ENCODE measurements at regions not wholly inside any gene's neighbourhood (a gene's known extent, or its start where the extent isn't known, plus 50 kb on each side); places are given as distances from the start of the nearest gene placed in this dataset.
"Not testable (repeated sequence)": the region's sequence is repeated elsewhere in the genome, so short reads cannot be mapped to it uniquely, and the experiment has no call there.

GRCh38 chr13:80903911-80904310 lies 563.0 kb upstream of the SPRY2 start:
- DNase-seq (ENCODE audit: low read depth in 2 of 2) = no peak

DNA sequence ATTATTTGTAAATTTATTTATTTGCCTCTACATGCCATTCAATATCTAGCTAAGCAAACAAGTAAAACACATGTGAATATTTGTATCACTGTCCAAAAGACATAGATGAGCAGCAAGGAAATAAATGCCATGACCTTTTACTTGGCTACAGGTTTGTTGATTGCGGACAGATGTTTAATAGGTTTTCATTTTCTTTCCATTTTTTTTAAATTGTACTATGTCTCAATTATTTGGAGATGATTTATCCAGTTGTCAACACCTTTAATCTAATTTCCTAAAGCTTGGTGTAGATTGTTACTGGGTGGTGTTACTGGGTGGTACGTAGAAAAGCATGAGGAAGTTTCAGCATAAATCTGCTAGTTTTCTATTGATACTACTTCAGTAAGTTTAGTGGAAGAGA lies 560.6 kb upstream of the SPRY2 start:
- no peak for DNase-seq (ENCODE audit: low read depth in 2 of 2)

DNA sequence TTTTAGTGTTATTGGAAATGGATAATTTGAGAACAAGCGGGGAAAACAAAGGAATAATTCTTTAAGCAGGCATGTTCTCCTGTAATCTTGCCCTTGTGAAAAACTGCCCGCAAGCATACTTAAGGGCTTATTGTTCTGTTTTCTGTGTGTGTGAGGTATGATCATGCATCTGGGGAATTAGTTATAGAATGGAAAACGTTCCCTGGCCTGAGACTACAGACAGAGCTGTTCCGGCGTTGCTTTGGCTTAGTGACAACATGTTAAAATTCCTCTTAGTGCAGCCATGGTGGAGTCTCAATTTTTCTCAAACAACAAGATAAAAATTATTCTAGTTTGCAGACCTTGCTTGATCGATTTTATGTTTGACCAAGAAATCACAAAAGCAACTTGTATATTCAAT lies 560.2 kb upstream of the SPRY2 start:
- no peak for DNase-seq (ENCODE audit: low read depth in 2 of 2)

DNA sequence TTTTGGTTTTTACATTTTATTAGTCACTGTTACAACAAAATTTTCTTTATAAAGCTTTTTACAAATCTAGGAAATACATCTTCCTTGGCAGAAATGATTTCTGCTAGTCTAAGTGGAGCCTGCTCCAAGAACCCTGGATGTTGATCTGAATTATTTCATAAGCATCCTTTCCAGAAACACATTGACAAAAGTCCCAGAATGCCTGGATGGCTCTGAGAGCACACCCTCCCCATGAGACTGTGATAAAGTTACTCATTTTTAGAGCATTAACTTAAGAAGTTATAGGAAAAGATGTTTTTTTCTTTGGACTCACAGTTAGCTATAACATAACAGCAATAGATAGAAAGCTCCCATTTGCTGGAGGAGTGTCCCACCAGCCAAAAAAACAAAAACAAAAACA lies 559.6 kb upstream of the SPRY2 start:
- no peak for DNase-seq (ENCODE audit: low read depth in 2 of 2)

GRCh38 chr13:80897641-80898040 lies 556.7 kb upstream of the SPRY2 start:
- not testable (repeated sequence) for DNase-seq (ENCODE audit: low read depth in 2 of 2)

GRCh38 chr13:80894917-80895316 lies 554.0 kb upstream of the SPRY2 start:
- no peak for DNase-seq (ENCODE audit: low read depth in 2 of 2)

DNA sequence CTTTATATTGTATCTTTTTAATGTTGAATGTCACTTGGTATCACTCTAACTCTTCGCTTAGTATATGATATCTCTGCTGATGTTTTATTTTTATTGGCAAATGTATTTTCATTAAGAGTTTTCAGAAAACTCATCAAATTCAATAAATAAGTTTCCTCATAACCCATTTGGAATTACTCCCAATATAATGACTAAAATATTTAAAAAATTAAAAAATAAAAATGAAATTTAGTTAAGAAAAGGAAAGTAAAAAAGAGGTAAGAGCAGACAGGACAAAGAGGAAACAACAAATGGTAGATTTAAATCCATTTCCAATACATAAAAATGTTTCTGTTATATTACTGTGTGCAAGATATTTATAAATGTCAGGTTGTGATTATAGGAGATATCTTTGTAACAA lies 548.9 kb upstream of the SPRY2 start:
- no peak for DNase-seq (ENCODE audit: low read depth in 2 of 2)

GRCh38 chr13:80888390-80888789 lies 547.5 kb upstream of the SPRY2 start:
- no peak for DNase-seq (ENCODE audit: low read depth in 2 of 2)

DNA sequence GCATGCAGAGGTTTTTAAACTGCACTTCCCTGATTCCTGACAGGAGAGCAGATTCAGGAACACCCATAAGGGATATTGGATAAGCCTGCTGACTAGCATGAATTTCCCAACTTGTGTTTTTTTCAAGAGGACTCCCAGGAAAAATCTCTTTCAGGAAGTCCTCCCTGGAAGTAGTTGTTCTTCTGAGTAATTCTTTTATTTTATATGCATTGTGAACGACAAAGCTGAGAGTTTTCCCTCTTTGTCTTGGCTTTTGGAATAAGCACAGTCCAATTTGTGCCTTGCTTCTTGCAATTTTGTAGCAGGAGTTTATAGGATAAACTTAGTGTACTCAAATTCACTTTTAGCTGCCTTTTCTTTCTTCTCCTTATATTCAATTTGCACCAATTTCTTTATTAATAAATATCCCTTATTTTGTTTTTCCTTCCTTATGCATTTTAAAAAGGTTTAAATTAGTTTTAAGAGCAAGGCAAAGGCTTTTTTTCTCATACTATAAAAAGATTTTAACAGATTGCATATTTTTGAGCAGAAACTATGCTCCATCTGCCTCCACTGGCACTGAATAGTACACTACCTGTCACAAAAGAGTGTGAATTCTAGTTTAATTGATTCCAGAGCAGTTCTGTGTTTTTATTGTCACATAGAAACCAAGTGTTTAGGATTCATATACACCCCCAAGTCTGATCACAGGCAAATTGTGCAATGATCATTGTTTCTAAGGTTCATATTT lies 543.3 kb upstream of the SPRY2 start:
- no peak for DNase-seq (ENCODE audit: low read depth in 2 of 2)

- no peak for DNase-seq (ENCODE audit: low read depth in 2 of 2)
Observed at GRCh38 chr13:80883545-80883944, 542.6 kb upstream of the SPRY2 start.

DNA sequence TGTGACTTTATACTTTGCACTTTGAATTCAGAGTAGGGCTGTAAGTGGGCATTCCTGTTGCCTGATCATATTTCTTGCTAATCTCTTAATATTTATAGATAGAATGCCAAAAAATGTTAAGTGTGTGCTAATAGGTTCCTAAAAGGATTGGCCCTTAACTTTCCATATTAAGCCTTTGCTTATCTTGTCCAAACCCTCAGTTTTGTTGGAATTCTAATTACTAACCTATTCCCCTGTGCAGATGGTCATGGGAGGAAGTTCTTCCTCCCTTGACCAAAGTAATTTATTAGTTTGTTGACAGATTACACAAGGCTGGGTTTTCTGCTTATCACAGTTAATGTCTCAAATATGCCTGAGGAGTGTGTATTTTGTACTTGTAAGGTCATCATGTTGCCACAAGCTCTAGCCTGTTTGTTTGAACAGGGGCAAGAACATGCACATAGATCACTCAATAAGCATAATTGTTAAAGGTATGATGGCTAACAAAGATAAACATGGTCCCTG lies 541.1 kb upstream of the SPRY2 start:
- DNase-seq (ENCODE audit: low read depth in 2 of 2) = peak in 1 of 2 donors; percentile 7

DNA sequence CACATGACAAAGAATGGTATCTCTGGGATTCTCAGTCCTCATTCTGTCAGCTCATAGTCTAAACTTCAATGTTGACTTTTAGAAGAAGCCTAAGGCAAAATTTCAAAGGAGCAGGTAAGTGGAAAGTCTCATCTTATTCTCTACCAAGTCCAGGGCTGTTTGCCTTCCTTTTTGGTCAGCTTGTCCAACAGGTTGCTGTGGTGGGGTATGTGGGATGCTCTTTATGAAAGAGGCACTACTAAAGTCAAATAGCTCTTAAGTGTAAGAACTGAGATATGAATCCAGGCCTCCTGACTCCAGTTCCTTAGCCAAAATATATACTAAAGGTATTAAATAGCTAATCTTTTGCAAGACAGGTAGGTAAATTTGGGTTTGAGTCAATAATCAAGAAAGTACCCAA lies 540.6 kb upstream of the SPRY2 start:
- no peak for DNase-seq (ENCODE audit: low read depth in 2 of 2)

- DNase-seq (ENCODE audit: low read depth in 2 of 2) = no peak
Observed at GRCh38 chr13:80881034-80881433, 540.1 kb upstream of the SPRY2 start.

DNA sequence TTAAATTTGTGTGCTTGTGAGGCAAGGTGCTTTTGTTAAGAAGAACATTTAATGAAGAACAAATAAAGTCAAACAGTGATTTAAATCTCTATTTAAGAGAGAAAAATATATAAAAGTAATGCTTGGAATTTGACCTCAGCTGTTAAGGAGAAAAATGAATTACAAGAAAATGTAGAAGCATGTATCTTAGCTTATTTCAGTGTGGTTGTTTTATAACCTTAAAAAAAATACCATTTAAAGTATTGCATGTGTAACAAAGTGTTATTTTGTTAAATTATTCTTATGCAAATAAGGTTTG lies 537.0 kb upstream of the SPRY2 start:
- DNase-seq (ENCODE audit: low read depth in 2 of 2) = no peak

GRCh38 chr13:80877209-80877943 lies 536.5 kb upstream of the SPRY2 start:
- DNase-seq (ENCODE audit: low read depth in 2 of 2) = no peak

DNA sequence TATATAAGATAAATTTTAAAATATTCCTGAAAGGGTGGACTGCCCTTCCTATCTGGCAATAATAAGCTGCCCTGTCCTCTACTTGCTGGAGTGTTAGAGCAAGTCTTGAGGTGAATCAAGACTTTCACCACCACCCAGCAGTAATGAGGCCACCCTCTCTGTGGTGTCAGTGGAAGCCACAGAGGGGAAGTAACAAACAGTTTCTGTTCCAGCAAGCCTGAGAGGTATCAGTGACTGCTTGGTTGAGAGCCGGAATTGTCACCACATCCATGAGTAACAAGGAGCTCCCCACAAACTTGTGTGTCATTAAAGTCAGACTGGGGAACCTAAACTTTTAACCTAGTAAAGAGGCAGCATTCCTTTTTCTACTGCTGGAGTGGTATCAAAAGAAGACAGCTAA lies 532.7 kb upstream of the SPRY2 start:
- DNase-seq (ENCODE audit: low read depth in 2 of 2) = no peak

DNA sequence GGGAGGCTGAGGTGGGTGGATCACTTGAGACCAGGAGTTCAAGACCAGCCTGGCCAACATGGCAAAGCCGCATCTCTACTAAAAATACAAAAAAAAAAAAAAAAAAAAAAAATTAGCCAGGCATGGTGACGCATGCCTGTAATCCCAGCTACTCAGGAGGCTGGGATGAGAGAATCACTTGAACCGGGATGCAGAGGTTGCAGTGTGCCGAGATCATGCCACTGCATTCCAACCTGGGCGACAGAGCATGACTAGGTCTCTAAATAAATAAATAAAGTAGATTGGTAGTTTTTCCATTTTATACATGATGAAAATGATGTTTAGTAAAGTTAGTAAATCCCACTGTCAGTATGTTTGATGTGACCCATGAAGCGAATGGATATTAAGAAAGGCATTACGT lies 531.0 kb upstream of the SPRY2 start:
- DNase-seq (ENCODE audit: low read depth in 2 of 2) = not testable (repeated sequence)

DNA sequence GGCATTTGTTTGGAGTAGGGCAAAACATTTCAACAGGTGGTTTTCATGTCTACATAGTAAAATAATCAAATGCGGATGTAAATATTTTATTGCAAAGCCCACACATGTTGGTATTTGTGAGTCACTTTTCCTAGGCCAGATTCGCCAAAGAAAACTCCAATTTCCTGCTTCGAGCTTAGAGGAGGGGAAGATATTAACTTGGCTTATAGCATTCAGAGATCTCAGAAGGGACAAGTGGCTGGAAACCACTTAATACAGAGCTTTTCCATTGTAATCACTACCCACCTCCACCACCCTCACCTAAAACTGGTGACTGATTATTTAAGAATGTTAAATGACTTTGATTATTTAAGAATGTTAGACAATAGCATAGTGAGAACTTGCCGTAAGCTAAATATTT lies 530.6 kb upstream of the SPRY2 start:
- DNase-seq (ENCODE audit: low read depth in 2 of 2) = peak; percentile 17 to 73

DNA sequence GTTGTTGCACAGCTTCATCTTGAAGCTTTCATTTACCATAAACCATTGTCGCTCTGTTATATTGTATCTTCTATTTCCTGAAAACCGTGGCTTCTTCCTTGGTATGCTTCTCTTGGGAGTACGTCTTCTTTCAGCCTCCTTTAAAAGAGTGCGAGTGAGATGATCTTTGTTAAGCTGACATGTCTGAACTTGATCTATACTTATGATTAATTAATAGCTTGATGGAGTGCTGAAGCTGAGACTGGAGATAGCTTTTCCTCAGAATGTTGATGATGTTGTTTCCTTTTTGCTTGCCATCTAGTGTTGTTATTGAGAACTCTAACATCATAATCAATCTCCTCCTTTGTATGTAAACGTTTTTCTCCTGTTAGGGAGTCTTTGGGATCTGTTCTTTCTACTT lies 529.3 kb upstream of the SPRY2 start:
- no peak for DNase-seq (ENCODE audit: low read depth in 2 of 2)

DNA sequence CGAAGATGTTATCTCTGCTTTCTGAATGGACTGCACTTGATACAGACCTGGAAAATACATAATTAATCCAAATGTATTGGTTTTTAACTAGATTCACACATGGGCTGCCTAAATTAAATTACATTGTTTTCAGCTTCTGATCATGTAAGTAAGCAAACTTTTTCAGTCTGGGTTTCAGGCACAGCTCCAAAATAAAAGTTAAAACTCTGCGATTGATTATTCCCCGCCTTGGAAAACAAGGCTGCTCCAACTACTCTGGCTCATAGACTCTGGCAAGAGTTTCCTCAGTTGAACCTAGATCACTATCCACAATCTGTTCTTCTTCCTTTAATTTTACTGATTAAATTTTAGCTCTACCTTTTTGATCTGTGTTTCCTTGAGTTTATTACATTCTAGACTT lies 526.0 kb upstream of the SPRY2 start:
- no peak for DNase-seq (ENCODE audit: low read depth in 2 of 2)

- DNase-seq (ENCODE audit: low read depth in 2 of 2) = no peak
Observed at GRCh38 chr13:80865329-80865728, 524.4 kb upstream of the SPRY2 start.

DNA sequence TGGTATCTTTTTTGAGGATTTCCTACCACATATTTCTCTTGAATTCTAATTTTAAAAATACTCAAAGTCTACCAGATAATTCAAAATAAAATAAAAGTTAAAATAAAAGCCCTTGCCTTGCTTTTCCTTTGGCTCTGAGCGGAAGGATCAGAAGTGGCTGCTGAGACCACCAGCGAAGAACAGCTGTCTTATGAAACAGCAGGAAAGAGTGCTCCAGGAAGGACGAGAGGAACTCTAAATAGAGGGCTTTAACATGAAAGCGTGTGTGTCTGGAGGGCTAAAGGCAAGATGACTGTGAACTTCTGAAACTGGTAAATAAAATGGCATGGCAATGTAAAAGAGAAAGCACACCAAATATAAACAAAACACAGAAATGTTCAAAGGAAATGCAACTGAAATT lies 521.5 kb upstream of the SPRY2 start:
- DNase-seq (ENCODE audit: low read depth in 2 of 2) = no peak

DNA sequence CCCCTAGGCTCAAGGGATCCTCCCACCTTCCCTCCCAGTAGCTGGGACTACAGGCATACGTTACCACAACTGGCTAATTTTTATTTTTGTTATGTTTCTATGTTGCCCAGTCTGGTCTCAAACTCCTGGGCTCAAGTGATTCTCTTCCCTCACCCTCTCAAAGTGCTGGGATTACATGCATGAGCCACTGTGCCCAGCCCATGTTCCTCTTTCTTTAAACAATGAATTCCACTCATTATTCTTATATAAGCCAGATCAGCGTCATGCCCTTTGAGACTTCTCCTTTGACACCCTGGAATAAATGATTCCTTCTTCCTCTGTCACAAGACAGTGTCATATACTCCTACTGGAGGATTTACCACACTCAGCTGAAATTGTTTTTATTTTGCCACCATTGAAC lies 519.9 kb upstream of the SPRY2 start:
- DNase-seq (ENCODE audit: low read depth in 2 of 2) = no peak
